DLD1 (cell line): ENCODE measurements at regions not wholly inside any gene's neighbourhood (a gene's known extent, or its start where the extent isn't known, plus 50 kb on each side); places are given as distances from the start of the nearest gene placed in this dataset.

Source experiments
- in situ Hi-C: cut with HindIII; loops from 2 replicates; pipeline ENCODE4 v1.10.0; 2017; ENCODE audit warnings: low sequenced_read_pairs

GRCh38 chr15:62975515-62975914 is 67.0 kb upstream of the TPM1 start:
- in situ Hi-C loops = no loop called here

GRCh38 chr15:62976301-62976881 is 66.2 kb upstream of the TPM1 start:
- in situ Hi-C loops = no loop called here

GRCh38 chr15:62977952-62978811 is 64.4 kb upstream of the TPM1 start:
- in situ Hi-C loops = no loop called here

GRCh38 chr15:62979252-62979651 is 63.3 kb upstream of the TPM1 start:
- in situ Hi-C loops = no loop called here

- in situ Hi-C loops = no loop called here
Observed at GRCh38 chr15:62981071-62981470, 61.5 kb upstream of the TPM1 start.

GRCh38 chr15:62983956-62984355 is 58.6 kb upstream of the TPM1 start:
- in situ Hi-C loops = no loop called here

GRCh38 chr15:62985768-62986167 is 56.8 kb upstream of the TPM1 start:
- in situ Hi-C loops = no loop called here

- in situ Hi-C loops = no loop called here
Observed at GRCh38 chr15:62986948-62987347, 55.6 kb upstream of the TPM1 start.

- in situ Hi-C loops = no loop called here
Observed at GRCh38 chr15:62988701-62989100, 53.8 kb upstream of the TPM1 start.

GRCh38 chr15:62989366-62990055 is 53.0 kb upstream of the TPM1 start:
- in situ Hi-C loops = no loop called here

- in situ Hi-C loops = no loop called here
Observed at GRCh38 chr15:62991698-62992097, 50.8 kb upstream of the TPM1 start.

- in situ Hi-C loops = no loop called here
Observed at GRCh38 chr15:62992302-62992701, 50.2 kb upstream of the TPM1 start.
